Thyroid gland (tissue), 4 donors: ENCODE measurements at regions not wholly inside any gene's neighbourhood (a gene's known extent, or its start where the extent isn't known, plus 50 kb on each side); places are given as distances from the start of the nearest gene placed in this dataset.

Experiments
- POLR2A ChIP-seq, 2 donors: fragments of 450-650 bp; IDR thresholded peaks; one replicate each; pipeline ENCODE4 v1.6.1; 2017; ENCODE audit warnings: antibody characterized with exemption in 2 of 2, mild to moderate bottlenecking in 2 of 2, moderate library complexity in 1 of 2
- TF ChIP-seq, protein P1 (sequence below), 6 experiments: fragments of 200-600 bp in 3 of 6; fragments of 450-650 bp in 3 of 6; sonication (generic) in 3 of 6; IDR thresholded peaks; one replicate each; pipeline ENCODE4 v1.5.1; 2016 to 2019; ENCODE audit warnings: antibody characterized with exemption in 6 of 6, mild to moderate bottlenecking in 2 of 6, inconsistent platforms in 1 of 6, moderate library complexity in 1 of 6

DNA sequence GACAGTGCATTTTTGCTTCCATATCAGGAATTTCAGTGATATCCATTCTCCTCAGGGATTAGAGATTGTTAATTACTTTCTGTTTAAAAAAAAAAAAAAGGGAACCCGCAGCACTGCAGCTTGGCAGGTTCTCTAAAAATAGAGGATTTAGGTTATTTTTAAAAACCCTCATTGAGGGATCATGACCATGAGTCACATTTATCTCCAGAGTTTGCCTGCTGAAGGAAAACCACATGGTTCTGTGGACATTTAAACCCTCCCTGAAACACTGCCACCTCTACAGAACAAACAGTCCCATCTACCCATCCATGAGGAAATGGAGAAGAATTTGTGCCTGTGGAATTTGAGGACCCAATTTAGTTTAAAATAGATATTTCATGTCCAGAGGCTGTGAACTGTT, 66.2 kb upstream of the UBE2E1 start:
- TF ChIP-seq, protein P1, sequence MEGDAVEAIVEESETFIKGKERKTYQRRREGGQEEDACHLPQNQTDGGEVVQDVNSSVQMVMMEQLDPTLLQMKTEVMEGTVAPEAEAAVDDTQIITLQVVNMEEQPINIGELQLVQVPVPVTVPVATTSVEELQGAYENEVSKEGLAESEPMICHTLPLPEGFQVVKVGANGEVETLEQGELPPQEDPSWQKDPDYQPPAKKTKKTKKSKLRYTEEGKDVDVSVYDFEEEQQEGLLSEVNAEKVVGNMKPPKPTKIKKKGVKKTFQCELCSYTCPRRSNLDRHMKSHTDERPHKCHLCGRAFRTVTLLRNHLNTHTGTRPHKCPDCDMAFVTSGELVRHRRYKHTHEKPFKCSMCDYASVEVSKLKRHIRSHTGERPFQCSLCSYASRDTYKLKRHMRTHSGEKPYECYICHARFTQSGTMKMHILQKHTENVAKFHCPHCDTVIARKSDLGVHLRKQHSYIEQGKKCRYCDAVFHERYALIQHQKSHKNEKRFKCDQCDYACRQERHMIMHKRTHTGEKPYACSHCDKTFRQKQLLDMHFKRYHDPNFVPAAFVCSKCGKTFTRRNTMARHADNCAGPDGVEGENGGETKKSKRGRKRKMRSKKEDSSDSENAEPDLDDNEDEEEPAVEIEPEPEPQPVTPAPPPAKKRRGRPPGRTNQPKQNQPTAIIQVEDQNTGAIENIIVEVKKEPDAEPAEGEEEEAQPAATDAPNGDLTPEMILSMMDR (IDR thresholded peaks at IDR 0.05): no peak
- TF ChIP-seq POLR2A (IDR thresholded peaks at IDR 0.05): no peak
